Fibroblast of the conjunctiva (primary cell): ENCODE measurements at regions not wholly inside any gene's neighbourhood (a gene's known extent, or its start where the extent isn't known, plus 50 kb on each side); places are given as distances from the start of the nearest gene placed in this dataset.

Experiments
- DNase-seq: peaks from one replicate; pipeline ENCODE4 v3.0.0-alpha.2; 2010; ENCODE audit warnings: low read depth

DNA sequence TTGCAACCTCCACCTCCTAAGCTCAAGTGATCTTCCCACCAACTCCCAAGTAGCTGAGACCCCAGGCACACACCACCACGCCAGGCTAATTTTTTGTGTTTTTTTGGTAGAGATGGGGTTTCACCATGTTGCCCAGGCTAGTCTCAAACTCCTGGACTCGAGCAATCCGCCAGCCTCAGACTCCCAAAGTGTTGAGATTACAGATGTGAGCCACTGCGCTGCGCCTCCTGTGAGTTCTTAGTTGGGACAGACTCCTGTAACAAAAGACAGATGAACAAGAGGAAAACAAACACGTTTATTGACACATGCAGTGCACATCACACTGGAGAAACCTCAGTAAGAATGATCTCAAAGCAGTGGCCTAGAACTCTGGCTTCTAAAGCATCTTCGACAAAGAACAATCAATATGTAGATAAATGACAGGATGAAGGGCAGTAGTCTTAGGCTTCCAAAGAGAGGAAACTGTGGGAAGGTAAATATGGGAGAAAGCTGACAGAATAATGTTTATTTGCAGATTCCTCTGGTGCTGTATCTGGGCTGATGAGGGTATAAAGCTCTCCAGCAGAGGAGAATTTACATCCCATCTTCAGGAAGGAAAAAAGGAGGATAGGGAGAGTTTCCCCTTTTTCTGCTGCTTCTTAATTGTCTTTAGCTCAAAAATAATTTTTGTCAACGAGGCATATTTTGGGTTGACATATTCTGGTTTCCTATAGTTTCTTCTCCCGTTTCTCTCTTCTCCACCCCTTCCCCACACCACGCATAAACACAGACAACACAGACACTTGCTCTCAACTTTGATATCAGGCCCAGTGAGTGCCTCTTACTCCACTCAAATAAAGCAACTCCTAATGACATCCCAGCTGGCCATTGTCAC, 84.7 kb upstream of the TNFAIP3 start:
- DNase-seq: no peak

DNA sequence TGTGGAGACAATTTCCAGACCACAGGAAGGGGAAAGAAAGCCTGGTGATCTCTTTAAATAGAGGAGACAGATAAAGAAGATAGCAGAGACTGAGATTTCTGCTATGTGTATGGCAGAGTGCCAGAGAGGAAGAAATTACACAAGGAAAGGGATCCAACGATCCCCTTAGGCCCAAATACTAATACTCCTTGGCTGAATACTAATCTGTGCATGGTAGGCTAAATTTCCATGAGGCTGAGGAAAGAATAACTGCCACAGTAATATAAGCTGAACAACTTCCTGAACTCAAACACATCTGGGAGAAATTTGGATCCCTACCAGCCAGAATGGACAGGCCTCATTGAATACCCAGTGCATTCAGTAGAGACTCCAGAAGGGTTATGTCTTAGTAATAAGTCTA, 83.3 kb upstream of the TNFAIP3 start:
- no peak for DNase-seq

DNA sequence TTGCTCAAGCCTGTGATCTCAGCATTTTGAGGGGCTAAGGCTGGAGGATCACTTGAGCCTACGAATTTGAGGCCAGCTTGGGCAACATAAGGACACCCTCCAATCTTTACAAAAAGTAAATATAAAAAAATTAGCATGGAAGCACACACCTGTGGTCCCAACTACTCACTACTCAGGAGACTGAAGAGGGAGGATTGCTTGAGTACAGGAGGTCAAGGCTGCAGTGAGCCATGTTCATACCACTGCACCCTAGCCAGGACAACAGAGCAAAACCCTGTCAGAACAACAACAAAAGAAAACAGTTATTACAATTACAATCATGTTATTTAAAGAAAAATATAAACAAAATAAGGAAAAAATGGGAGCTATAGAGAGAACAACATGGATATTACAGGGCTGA, 82.5 kb upstream of the TNFAIP3 start:
- DNase-seq: no peak

- DNase-seq: peak; percentile 71
Observed at GRCh38 chr6:137787016-137787415, 80.0 kb upstream of the TNFAIP3 start.

GRCh38 chr6:137788248-137788647, 78.8 kb upstream of the TNFAIP3 start:
- DNase-seq: no peak

DNA sequence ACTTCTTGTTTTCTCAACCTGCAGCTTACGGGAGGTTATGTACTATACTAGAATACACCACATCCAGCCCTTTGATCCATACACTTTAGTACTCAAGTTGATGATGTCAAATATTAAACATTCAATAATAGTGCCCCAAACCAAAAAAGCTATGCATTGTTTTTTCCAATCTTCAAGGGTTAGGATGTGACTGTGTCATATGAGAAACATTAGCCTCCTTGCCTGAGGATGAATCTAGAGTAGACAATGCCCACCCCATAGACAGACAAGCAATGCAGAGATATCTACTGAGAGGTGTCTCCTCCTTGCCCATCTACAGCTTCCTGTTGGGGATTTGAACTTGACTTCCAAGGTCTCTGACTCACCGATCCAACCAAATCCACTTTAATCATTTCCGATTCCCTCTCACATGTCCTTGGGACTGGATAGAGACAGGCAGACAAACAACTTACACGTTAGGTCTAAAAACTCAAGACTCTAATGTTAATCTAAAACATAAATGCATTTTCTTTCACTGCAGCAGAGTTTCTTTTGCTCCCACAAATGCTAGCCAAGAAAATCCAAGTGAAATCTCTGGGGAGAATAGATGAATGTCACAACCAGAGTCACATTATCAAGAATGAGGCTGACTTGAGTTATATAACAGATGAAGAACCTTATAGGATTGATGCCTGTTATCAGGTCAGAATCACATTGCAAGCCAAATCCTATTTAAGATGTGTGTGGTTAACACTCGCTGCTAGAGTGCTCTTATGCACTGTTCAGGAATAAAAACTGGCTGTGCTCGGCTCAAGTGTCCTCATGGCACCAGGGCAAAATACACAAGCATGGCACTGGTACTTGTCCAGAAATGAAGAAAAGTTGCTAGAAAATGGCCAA, 75.5 kb upstream of the TNFAIP3 start:
- no peak for DNase-seq

DNA sequence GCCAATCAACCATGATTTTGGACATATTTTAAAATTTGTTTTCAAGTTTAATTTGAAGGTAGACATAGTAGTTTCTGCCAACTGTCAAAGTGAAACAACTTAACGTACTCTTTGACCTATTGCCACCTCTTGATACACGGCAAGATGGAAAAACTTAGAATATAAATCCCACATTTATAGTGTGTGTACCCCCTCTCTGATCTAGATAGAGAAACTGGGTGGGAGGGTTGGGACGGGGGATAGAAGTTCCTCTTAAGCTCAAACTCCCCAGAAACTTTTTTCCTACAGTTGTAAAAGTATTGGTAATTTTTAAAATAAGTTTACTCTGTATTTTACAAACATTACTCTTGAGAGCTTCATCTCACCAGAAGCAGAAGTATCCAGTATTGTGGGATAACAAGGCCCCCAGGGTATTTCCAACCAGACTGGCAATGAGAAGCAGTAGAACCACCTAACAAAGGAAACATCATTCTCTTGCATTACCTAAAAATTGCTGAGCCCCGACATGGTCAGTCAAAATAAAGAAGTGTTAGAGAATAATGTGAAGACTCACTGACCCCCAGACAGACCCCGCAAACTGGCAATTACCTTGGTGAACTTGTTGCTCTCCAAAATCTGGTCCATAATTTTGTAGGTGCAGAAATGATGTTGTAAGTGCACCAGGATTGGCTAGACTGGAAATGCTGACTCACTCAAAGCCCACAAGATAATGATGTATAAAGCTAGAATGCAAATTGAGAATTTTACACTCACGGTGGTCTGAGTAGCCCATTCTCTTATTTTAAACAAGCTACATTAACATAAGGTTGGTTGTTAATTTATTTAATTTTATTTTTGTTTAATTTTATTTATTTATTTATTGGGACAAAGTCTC, 74.7 kb upstream of the TNFAIP3 start:
- DNase-seq: no peak

DNA sequence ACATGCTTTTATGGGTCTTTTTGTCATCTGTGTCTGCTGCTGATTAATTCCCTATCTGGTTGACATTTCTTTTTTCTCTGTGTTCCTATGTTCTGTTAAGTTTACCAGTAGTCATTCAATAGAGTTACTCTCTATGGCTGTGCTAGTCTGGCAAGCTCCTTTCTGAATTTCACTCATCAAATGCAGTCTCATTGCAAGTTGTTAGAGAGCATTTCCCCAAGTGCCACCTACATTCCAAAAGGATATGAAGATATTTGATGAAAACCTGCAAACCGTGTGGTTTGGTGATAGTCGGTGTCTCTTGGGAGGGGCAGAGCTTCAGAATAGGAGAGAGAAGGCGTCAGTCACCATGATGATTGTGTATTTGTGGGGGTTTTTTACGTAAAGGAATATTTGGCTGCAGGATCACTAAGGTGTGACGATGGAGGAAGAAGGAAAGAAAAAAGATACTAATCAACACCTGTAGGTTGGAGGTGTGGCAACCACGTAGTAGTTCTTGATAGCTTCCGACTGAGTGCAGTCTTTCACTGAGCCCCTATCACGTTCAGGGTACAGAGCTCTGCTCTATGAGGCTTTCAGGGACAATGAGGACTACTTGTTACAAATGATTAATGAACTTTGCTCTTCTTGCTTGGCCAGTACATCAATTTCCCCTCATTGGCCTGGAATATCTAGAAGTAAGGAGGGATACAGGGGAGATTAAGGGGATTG, 73.1 kb upstream of the TNFAIP3 start:
- no peak for DNase-seq

GRCh38 chr6:137794516-137795201, 72.4 kb upstream of the TNFAIP3 start:
- no peak for DNase-seq

GRCh38 chr6:137795501-137795900, 71.6 kb upstream of the TNFAIP3 start:
- DNase-seq: no peak

- no peak for DNase-seq
Observed at GRCh38 chr6:137798261-137798660, 68.8 kb upstream of the TNFAIP3 start.

- DNase-seq: no peak
Observed at GRCh38 chr6:137798846-137799245, 68.2 kb upstream of the TNFAIP3 start.

DNA sequence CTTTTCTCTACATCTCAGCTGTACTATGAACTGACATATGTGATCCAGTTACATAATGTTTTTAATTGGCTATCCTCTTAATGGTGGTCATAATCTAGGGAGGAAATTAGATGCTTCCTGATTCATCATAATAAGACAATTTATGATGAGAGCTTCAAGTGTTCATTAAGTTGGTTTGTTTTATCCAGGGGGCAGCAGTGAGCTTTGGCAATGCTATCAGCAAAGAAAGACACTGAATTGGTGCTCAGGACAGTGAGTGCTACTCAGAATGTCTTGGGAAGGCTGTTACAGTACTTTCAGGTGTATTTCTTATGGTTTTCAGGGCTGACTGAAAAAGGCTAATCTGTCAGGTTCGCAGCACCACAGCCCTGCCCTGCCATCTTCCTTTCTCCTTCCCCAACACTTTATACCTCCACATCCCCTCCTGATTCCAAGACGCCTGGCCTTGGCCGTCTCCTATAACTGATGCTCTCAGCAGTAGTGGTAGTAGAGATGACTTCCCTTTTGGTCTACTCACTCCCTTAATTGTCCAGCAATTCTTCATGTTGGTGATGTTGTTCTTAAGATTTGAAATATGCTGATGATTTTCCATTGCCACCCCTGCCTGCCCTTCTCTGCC, 67.0 kb upstream of the TNFAIP3 start:
- DNase-seq: no peak

- DNase-seq: no peak
Observed at GRCh38 chr6:137800762-137801161, 66.3 kb upstream of the TNFAIP3 start.

DNA sequence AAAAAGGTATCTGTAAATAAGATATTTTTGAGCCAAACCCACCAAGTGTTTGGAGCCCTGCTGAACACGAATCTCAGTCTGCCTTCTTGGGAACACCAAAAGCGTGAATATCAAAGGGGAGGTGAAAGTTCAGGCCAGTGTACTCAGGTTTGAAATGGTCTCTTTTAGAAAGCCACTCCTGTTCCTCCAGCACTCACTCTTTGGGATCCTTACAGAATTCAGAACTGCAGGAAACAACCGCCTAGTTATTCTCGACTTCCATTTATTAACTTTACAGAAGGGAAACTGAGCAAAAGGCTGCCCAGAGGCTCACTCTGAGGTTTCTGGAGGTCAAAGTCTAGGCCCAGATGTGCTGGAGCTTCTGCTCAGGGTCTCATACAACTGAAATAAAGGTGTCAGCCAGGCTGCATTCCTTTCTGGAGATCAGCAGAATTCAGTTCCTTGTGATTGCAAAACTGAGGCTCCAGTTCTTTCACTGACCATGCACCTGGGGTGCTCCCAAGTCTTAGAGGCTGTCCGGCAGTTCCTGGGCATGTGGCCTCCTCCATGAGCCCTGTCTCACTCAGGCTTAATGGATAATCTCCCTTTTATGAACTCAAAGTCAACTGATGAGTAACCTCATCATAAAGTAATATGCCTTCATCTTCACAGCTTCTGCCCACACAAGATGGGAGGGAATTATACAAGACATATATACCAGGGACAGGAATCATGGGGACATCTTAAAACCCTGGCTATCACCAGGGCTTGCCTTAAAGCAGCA, 65.5 kb upstream of the TNFAIP3 start:
- no peak for DNase-seq

- DNase-seq: no peak
Observed at GRCh38 chr6:137802408-137803182, 64.5 kb upstream of the TNFAIP3 start.

DNA sequence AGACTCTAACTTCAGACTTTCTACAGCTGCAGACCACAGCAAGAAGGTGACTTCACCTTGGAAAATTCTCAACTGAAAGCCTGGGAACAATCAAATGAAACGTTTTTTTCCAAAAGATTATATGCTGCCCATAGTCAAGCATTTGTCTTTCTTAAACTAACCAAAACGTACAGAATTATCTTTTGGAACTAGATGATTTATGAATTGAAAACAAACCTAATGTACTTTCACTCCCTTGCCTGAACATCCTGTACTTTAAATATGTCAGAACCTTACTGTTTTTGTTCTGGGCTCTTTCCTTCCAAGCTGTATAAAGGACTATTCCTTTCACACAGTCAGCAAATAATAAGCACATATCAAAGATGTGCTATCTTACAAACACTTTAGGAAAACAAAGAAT, 62.4 kb upstream of the TNFAIP3 start:
- DNase-seq: no peak

GRCh38 chr6:137805622-137806021, 61.4 kb upstream of the TNFAIP3 start:
- no peak for DNase-seq
